ENCODE measurements at regions not wholly inside any gene's neighbourhood (a gene's known extent, or its start where the extent isn't known, plus 50 kb on each side); places are given as distances from the start of the nearest gene placed in this dataset.

DNA sequence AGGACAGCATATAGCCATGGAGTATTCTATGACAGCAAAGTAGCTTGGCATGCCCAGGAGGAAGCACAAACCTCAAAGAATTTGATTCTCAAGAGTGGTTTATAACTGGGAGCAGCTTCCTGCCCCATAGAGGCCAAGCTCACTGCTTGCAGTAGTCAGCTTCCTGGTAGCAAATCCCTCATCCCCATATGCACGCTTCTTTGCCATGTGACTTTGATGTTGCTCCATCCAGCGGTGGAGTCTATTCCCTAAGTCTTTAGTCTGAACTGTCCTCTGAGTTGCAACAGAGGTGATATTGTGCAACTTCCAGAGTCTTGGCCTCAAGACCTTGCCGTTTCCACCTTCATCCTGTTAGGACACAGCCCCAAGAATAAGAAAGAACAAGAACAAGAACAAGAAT is 996.8 kb upstream of the TMEM132C start:
- H3K79me1 ChIP-seq (ENCODE audit: insufficient read depth, low read depth, low read length, poor library complexity, severe bottlenecking): no peaks in the 10 kb centered on the region
- no peak overlapping the region for H4K8ac ChIP-seq (replicated peaks; ENCODE audit: insufficient read length, low read depth, low read length)
- no peak overlapping the region for H3K4ac ChIP-seq (ENCODE audit: low read depth, low read length)
- H2BK20ac ChIP-seq (ENCODE audit: low read depth, low read length, poor library complexity, severe bottlenecking): no peak overlapping the region
- H3K27ac ChIP-seq (ENCODE audit: insufficient read length, low read depth, low read length): no peak overlapping the region
- no peak for DNase-seq
- no peak overlapping the region for H3K23ac ChIP-seq (ENCODE audit: insufficient read length, low read depth, low read length)
- H3K79me2 ChIP-seq (ENCODE audit: insufficient read depth, low read length): no peaks in the 10 kb centered on the region
- no peak overlapping the region for H4K5ac ChIP-seq (ENCODE audit: insufficient read length, low read depth, low read length)
- H2AFZ ChIP-seq (ENCODE audit: low read length): no peak overlapping the region
- no peaks in the 10 kb centered on the region for H3K36me3 Mint-ChIP-seq (ENCODE audit: insufficient read depth in 1 of 3, low read depth in 3 of 3)
- H3K23me2 ChIP-seq (ENCODE audit: insufficient read length, low read depth, low read length, poor library complexity, severe bottlenecking): no peaks in the 10 kb centered on the region
- no peak overlapping the region for H3K14ac ChIP-seq (ENCODE audit: insufficient read depth, low read length)
- H2BK120ac ChIP-seq (ENCODE audit: low read depth, low read length, poor library complexity, severe bottlenecking): no peak overlapping the region
- H3K27me3 ChIP-seq (ENCODE audit: insufficient read depth, low read length): no peaks in the 10 kb centered on the region
- no peak overlapping the region for H2BK15ac ChIP-seq (ENCODE audit: low read depth, low read length)
- no peak overlapping the region for H3K56ac ChIP-seq (ENCODE audit: insufficient read length, low read depth, low read length)
- H3K27ac Mint-ChIP-seq: no peak overlapping the region
- no peak overlapping the region for H3K18ac ChIP-seq (ENCODE audit: insufficient read length, low read depth, low read length)
- H3K4me2 ChIP-seq (ENCODE audit: insufficient read depth, insufficient read length, low read length): no peak overlapping the region
- no peak overlapping the region for H2BK12ac ChIP-seq (ENCODE audit: insufficient read length, low read depth, low read length)
- no peak overlapping the region for H3T11ph ChIP-seq (ENCODE audit: low read length)
- TF ChIP-seq, protein P1, sequence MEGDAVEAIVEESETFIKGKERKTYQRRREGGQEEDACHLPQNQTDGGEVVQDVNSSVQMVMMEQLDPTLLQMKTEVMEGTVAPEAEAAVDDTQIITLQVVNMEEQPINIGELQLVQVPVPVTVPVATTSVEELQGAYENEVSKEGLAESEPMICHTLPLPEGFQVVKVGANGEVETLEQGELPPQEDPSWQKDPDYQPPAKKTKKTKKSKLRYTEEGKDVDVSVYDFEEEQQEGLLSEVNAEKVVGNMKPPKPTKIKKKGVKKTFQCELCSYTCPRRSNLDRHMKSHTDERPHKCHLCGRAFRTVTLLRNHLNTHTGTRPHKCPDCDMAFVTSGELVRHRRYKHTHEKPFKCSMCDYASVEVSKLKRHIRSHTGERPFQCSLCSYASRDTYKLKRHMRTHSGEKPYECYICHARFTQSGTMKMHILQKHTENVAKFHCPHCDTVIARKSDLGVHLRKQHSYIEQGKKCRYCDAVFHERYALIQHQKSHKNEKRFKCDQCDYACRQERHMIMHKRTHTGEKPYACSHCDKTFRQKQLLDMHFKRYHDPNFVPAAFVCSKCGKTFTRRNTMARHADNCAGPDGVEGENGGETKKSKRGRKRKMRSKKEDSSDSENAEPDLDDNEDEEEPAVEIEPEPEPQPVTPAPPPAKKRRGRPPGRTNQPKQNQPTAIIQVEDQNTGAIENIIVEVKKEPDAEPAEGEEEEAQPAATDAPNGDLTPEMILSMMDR (conservative IDR thresholded peaks at IDR 0.05): no peak
- H2BK5ac ChIP-seq (ENCODE audit: insufficient read length, low read length): no peak overlapping the region
- no peak overlapping the region for H4K91ac ChIP-seq (ENCODE audit: insufficient read length, low read depth, low read length)
- H3K4me1 ChIP-seq (ENCODE audit: insufficient read depth, low read length): no peaks in the 10 kb centered on the region
- H2AK5ac ChIP-seq (ENCODE audit: insufficient read length, low read length): no peak overlapping the region
- no peaks in the 10 kb centered on the region for H3K9me3 Mint-ChIP-seq
- no peaks in the 10 kb centered on the region for H3K4me1 Mint-ChIP-seq
- no peak overlapping the region for H3K9ac ChIP-seq (ENCODE audit: extremely low read depth, insufficient read length, low read length)
- H3K4me3 Mint-ChIP-seq: no peak overlapping the region
- no peaks in the 10 kb centered on the region for H3K9me3 ChIP-seq (ENCODE audit: control insufficient read depth, low read depth, low read length)
- H4K20me1 ChIP-seq (ENCODE audit: control insufficient read depth, insufficient read depth, insufficient read length): no peaks in the 10 kb centered on the region
- no CpG with 5 or more reads among the region's 3 CpGs for WGBS (ENCODE audit: extremely low coverage, insufficient read length, low lambda C conversion rate)
- H3K27me3 Mint-ChIP-seq (ENCODE audit: low read depth): peaks cover 17% of the 10 kb centered on the region

All from H9 (cell line).